RPMI8226 (cell line): ENCODE measurements at regions not wholly inside any gene's neighbourhood (a gene's known extent, or its start where the extent isn't known, plus 50 kb on each side); places are given as distances from the start of the nearest gene placed in this dataset.

Source experiments
- DNase-seq: peaks from one replicate; pipeline ENCODE4 v3.0.0-alpha.2; 2015

GRCh38 chr11:130645164-130645842 is 196.9 kb downstream of the ADAMTS15 start:
- DNase-seq: no peak

GRCh38 chr11:130645843-130646197 is 197.4 kb downstream of the ADAMTS15 start:
- no peak for DNase-seq

GRCh38 chr11:130646881-130647280 is 198.4 kb downstream of the ADAMTS15 start:
- no peak for DNase-seq

- DNase-seq: no peak
Measured at GRCh38 chr11:130647371-130647770, 198.9 kb downstream of the ADAMTS15 start.

- DNase-seq: no peak
Measured at GRCh38 chr11:130649801-130650200, 201.4 kb downstream of the ADAMTS15 start.

GRCh38 chr11:130650456-130651030 is 202.1 kb downstream of the ADAMTS15 start:
- DNase-seq: no peak

- DNase-seq: no peak
Measured at GRCh38 chr11:130651066-130651855, 202.8 kb downstream of the ADAMTS15 start.

- DNase-seq: no peak
Measured at GRCh38 chr11:130652671-130653335, 204.4 kb downstream of the ADAMTS15 start.

GRCh38 chr11:130653838-130654636 is 205.6 kb downstream of the ADAMTS15 start:
- DNase-seq: no peak

GRCh38 chr11:130655300-130655699 is 206.9 kb downstream of the ADAMTS15 start:
- no peak for DNase-seq

- no peak for DNase-seq
Measured at GRCh38 chr11:130666781-130667251, 218.4 kb downstream of the ADAMTS15 start.

- no peak for DNase-seq
Measured at GRCh38 chr11:130668751-130669150, 220.3 kb downstream of the ADAMTS15 start.

- no peak for DNase-seq
Measured at GRCh38 chr11:130670200-130670599, 221.8 kb downstream of the ADAMTS15 start.

- DNase-seq: no peak
Measured at GRCh38 chr11:130671801-130672700, 223.6 kb downstream of the ADAMTS15 start.

GRCh38 chr11:130672911-130673310 is 224.5 kb downstream of the ADAMTS15 start:
- DNase-seq: no peak

- DNase-seq: no peak
Measured at GRCh38 chr11:130673698-130674097, 225.3 kb downstream of the ADAMTS15 start.

- no peak for DNase-seq
Measured at GRCh38 chr11:130674686-130675308, 226.4 kb downstream of the ADAMTS15 start.

- no peak for DNase-seq
Measured at GRCh38 chr11:130675371-130675821, 227.0 kb downstream of the ADAMTS15 start.

GRCh38 chr11:130675917-130676316 is 227.5 kb downstream of the ADAMTS15 start:
- DNase-seq: no peak

- DNase-seq: no peak
Measured at GRCh38 chr11:130677486-130678153, 229.2 kb downstream of the ADAMTS15 start.
